ENCODE measurements at regions not wholly inside any gene's neighbourhood (a gene's known extent, or its start where the extent isn't known, plus 50 kb on each side); places are given as distances from the start of the nearest gene placed in this dataset.

GRCh38 chr1:201688514-201688913 is 140.4 kb upstream of the IPO9 start:
- no peak overlapping the region for H3K4me2 ChIP-seq
- Mint-ChIP-seq H3K27ac (no peak overlapping the region), H3K27me3 (ENCODE audit: insufficient read depth, low read depth) (peaks cover 8% of the 10 kb centered on the region), H3K4me1 (peaks cover 33% of the 10 kb centered on the region), H3K9me3 (no peaks in the 10 kb centered on the region), H3K36me3 (no peaks in the 10 kb centered on the region), H3K4me3 (no peak overlapping the region)
- H3K36me3 ChIP-seq = no peaks in the 10 kb centered on the region
- no peaks in the 10 kb centered on the region for H4K20me1 ChIP-seq (ENCODE audit: low read depth)
- H3K9ac ChIP-seq = no peak overlapping the region
- H3K4me1 ChIP-seq = peaks cover 33% of the 10 kb centered on the region
- no peak for DNase-seq (ENCODE audit: low spot score)
- H3K79me2 ChIP-seq (ENCODE audit: low read depth) = no peaks in the 10 kb centered on the region
- H3K27me3 ChIP-seq = no peaks in the 10 kb centered on the region
- TF ChIP-seq EZH2 (IDR thresholded peaks at IDR 0.05) = no peak
- TF ChIP-seq EZH2phosphoT487 (IDR thresholded peaks at IDR 0.05) = no peak
- TF ChIP-seq CTCF (IDR thresholded peaks at IDR 0.05) = no peak
- H2AFZ ChIP-seq (replicated peaks) = no peak overlapping the region
- H3K9me3 ChIP-seq (ENCODE audit: low read depth) = no peaks in the 10 kb centered on the region
- H3K27ac ChIP-seq = no peak overlapping the region
- no peaks in the 10 kb centered on the region for H3F3A ChIP-seq (ENCODE audit: low read depth)
- H3K4me3 ChIP-seq = no peak overlapping the region

- Histone ChIP-seq H4K20me1 (ENCODE audit: low read depth) (no peaks in the 10 kb centered on the region), H3K27me3 (no peaks in the 10 kb centered on the region), H3K27ac (no peak overlapping the region)
These were observed 139.3 kb upstream of the IPO9 start for GRCh38 chr1:201689647-201690046.

GRCh38 chr1:201690528-201690927 is 138.4 kb upstream of the IPO9 start:
- Histone ChIP-seq H3K4me3 (no peak overlapping the region), H4K20me1 (ENCODE audit: low read depth) (no peaks in the 10 kb centered on the region), H3K9ac (no peak overlapping the region), H3K36me3 (no peaks in the 10 kb centered on the region), H3K4me1 (peaks cover 51% of the 10 kb centered on the region), H3F3A (ENCODE audit: low read depth) (peaks cover 13% of the 10 kb centered on the region), H3K27me3 (no peaks in the 10 kb centered on the region), H3K4me2 (no peak overlapping the region), H3K9me3 (ENCODE audit: low read depth) (no peaks in the 10 kb centered on the region), H2AFZ (replicated peaks) (no peak overlapping the region), H3K27ac (no peak overlapping the region), H3K79me2 (ENCODE audit: low read depth) (no peaks in the 10 kb centered on the region)
- no peak for DNase-seq (ENCODE audit: low spot score)
- H3K4me3 Mint-ChIP-seq = no peak overlapping the region
- no peak overlapping the region for H3K27ac Mint-ChIP-seq
- TF ChIP-seq EZH2 (IDR thresholded peaks at IDR 0.05) (no peak), CTCF (IDR thresholded peaks at IDR 0.05) (no peak), EZH2phosphoT487 (IDR thresholded peaks at IDR 0.05) (no peak)
- no peaks in the 10 kb centered on the region for H3K9me3 Mint-ChIP-seq
- H3K36me3 Mint-ChIP-seq = no peaks in the 10 kb centered on the region
- H3K4me1 Mint-ChIP-seq = peaks cover 30% of the 10 kb centered on the region
- H3K27me3 Mint-ChIP-seq (ENCODE audit: insufficient read depth, low read depth) = peaks cover 10% of the 10 kb centered on the region

More at GRCh38 chr1:201689647-201690046, 139.3 kb upstream of the IPO9 start:
- H3K36me3 Mint-ChIP-seq = no peaks in the 10 kb centered on the region
- no peak for DNase-seq (ENCODE audit: low spot score)
- H3K4me1 Mint-ChIP-seq = peaks cover 33% of the 10 kb centered on the region
- H3K9me3 ChIP-seq (ENCODE audit: low read depth) = no peaks in the 10 kb centered on the region
- H2AFZ ChIP-seq (replicated peaks) = no peak overlapping the region
- no peak overlapping the region for H3K9ac ChIP-seq
- no peaks in the 10 kb centered on the region for H3K79me2 ChIP-seq (ENCODE audit: low read depth)
- H3K4me1 ChIP-seq = peaks cover 45% of the 10 kb centered on the region
- H3K4me2 ChIP-seq = no peak overlapping the region
- H3K27me3 Mint-ChIP-seq (ENCODE audit: insufficient read depth, low read depth) = peaks cover 9% of the 10 kb centered on the region
- no peak overlapping the region for H3K4me3 ChIP-seq
- peaks cover 10% of the 10 kb centered on the region for H3F3A ChIP-seq (ENCODE audit: low read depth)
- no peak overlapping the region for H3K27ac Mint-ChIP-seq
- no peaks in the 10 kb centered on the region for H3K36me3 ChIP-seq
- no peaks in the 10 kb centered on the region for H3K9me3 Mint-ChIP-seq
- no peak for TF ChIP-seq EZH2 (IDR thresholded peaks at IDR 0.05)
- TF ChIP-seq CTCF (IDR thresholded peaks at IDR 0.05) = no peak
- no peak for TF ChIP-seq EZH2phosphoT487 (IDR thresholded peaks at IDR 0.05)
- H3K4me3 Mint-ChIP-seq = no peak overlapping the region
